Esophagus squamous epithelium (tissue), 4 donors: ENCODE measurements at regions not wholly inside any gene's neighbourhood (a gene's known extent, or its start where the extent isn't known, plus 50 kb on each side); places are given as distances from the start of the nearest gene placed in this dataset.

Experiments used
- CTCF ChIP-seq, 6 experiments: fragments of 450-650 bp in 4 of 6; fragments of 200-600 bp in 2 of 6; sonication (generic) in 2 of 6; IDR thresholded peaks; one replicate each; pipeline ENCODE4 v1.5.1; 2016 to 2019; ENCODE audit warnings: antibody characterized with exemption in 6 of 6, mild to moderate bottlenecking in 4 of 6, moderate library complexity in 4 of 6
- POLR2A ChIP-seq, 4 donors: fragments of 450-650 bp; IDR thresholded peaks; one replicate each; pipeline ENCODE4 v1.6.1; 2017; ENCODE audit warnings: antibody characterized with exemption in 4 of 4, mild to moderate bottlenecking in 4 of 4, moderate library complexity in 3 of 4

GRCh38 chr3:5456199-5456598, 268.7 kb downstream of the EDEM1 start:
- TF ChIP-seq CTCF (IDR thresholded peaks at IDR 0.05), result no peak
- TF ChIP-seq POLR2A (IDR thresholded peaks at IDR 0.05), result no peak
